T1000 (cell line): ENCODE measurements at regions not wholly inside any gene's neighbourhood (a gene's known extent, or its start where the extent isn't known, plus 50 kb on each side); places are given as distances from the start of the nearest gene placed in this dataset.

Source experiments
- DNase-seq: peaks from one replicate; lab custom pipeline; 2025; ENCODE audit warnings: mixed read lengths; lab: John Stamatoyannopoulos, UW

GRCh38 chr3:67876261-67876660, 221.8 kb upstream of the SUCLG2 start:
- DNase-seq, result no peak

DNA sequence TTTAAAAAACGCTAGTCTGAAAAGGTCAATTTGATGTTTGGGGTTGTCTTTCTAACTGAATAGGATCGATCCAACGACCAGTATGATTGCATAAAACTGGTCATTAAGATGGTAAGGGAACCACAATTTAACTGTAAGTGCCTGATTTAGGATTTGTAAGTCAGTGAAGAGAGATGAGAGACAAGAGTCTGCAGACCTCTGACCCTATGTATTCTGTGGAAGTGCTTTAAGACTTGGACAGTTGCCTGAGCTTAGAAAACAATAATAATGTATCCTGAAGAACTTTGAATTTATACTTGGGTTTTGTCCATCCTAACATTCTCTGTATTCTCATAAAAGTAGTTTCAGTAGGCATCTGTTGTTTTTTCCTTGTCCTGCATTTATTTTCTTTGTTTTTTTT, 221.4 kb upstream of the SUCLG2 start:
- DNase-seq, result no peak

DNA sequence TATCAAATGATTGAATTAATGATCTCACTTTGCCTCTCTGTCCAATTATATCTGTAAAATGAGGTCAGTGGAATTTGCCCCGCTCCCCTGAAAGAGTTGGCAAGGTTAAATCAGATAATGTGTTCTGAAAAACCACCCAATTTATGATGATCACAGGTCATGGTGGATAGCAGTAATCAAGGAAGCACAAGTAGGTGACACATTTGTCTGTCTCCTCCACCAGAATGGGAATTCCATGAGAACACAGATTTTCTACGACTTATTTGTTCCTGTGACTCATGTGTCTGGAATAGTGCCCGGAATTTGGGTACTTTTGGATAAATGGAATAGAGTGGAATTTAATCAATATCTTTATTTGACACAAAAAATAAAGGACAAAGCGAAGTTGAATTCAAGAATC, 220.9 kb upstream of the SUCLG2 start:
- DNase-seq, result no peak

DNA sequence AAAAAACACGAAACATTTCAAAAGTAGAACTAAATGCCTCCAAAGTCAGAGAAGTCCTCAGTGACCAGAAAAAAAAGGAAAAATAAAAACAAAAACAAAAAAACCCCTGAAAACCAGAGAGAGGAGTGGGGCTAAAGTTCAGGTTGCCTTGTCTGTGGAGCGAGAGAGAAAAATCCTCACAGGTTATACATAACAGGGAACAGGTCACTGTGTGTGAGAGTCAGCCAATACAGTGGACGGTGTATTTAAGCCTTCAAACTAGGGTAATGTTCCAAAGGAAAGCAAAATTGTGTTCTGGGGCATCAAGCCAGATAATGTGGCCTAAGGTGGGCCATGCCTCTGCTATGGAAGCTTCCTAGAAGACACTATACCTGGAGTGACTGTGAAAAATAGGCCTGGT, 216.1 kb upstream of the SUCLG2 start:
- DNase-seq, result no peak

DNA sequence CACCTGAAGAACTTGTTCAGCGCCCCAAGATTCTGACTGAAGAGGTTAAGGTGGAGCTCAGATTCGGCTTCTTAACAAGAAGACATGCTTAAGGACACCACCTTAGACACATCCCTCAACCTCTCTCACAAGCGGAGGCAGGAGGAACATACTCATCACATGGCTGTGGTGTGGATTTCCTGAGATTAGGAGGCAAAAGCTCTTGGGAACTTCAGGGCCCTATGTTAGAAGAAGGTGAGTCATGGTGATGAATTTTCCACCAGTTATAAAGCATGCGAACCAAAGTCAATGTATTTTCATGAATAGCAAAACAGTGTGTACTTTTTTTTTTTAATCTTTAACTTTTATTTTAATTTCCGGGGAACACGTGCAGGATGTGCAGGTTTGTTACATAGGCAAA, 212.2 kb upstream of the SUCLG2 start:
- no peak for DNase-seq

GRCh38 chr3:67864587-67865183, 210.3 kb upstream of the SUCLG2 start:
- DNase-seq, result no peak

GRCh38 chr3:67863869-67864268, 209.5 kb upstream of the SUCLG2 start:
- no peak for DNase-seq

DNA sequence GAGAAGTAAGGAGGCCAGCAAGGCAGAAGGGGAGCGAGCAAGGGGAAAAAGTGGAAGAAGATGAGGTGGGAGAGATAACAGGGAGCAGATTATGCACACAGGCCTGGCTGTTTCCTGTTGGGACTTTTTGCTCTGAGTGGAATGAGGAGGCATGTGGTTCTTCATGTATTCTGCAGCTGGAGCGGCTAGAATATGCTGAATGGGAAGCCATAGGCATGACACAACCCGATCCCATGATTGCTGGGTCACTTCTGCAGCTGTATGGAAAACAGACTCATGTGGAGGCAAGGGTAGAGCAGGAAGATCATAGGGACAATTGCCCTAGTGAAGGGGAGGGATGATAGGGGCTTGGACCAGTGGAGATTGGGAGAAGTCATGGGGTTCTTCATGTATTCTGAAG, 206.0 kb upstream of the SUCLG2 start:
- no peak for DNase-seq

DNA sequence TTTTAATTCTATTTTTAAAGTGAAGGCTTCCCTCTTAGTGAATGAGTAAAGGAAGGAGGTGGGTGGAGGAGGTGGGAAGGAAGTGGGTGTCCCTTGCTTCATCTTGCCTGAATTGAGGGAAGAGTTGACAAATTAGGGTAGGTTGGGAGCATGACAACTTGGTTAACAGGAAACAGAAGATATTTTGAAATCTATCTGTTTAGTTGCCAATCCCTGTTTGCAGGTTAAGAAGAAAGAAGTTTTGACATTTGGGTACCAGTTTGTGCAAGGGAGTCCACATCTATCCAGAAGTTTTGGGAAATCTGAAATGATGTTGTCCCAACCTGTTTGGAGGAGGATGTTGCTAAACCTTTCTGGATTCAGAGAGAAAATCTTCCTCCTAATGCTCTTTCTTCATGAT, 204.1 kb upstream of the SUCLG2 start:
- no peak for DNase-seq

GRCh38 chr3:67856718-67857117, 202.3 kb upstream of the SUCLG2 start:
- DNase-seq, result no peak

GRCh38 chr3:67854663-67855062, 200.3 kb upstream of the SUCLG2 start:
- no peak for DNase-seq

GRCh38 chr3:67853520-67853919, 199.1 kb upstream of the SUCLG2 start:
- DNase-seq, result no peak

GRCh38 chr3:67848299-67848698, 193.9 kb upstream of the SUCLG2 start:
- DNase-seq, result no peak

GRCh38 chr3:67846166-67846565, 191.8 kb upstream of the SUCLG2 start:
- DNase-seq, result no peak

DNA sequence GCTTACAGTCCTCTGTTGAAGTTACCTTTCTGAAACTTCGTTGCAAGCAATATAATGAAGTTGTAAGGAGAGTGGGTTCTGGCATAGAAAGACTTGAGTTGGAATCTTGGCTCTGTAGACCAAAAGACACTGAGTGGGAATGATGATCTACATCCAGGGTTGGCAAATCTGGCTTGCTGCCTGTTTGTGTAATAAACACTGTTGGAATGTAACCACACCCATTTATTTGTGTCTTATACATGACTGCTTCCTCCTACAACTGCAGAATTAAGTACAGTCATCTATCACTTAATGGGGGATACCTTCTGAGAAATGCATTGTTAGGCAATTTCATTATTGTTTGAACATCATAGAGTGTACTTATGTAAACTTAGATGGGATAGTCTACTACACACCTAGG, 178.4 kb upstream of the SUCLG2 start:
- DNase-seq, result no peak

GRCh38 chr3:67831262-67831661, 176.8 kb upstream of the SUCLG2 start:
- no peak for DNase-seq

DNA sequence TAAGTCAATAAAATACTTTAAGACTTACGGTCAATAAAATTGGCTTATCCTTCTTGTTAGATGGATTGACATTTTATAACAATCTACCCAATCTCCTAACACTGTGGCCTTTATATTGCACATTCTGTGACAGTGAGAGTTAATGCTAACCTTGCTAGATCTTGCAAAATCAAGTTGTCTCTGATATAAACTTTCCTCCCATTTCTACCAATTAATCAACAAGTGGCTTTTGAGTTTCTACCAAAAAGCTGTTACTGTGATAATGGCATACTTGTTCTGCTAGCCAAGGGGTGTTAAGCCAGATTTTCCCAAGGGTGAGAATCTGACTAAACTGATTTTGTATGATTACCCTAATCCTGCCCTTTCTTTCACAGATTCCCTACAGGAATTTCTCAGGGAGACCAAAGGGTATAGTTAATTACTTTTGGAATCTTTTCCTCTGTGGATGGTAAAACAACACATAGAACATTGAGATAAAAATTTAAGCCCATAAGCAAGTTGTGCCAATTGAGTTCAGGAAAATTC, 174.1 kb upstream of the SUCLG2 start:
- no peak for DNase-seq

- DNase-seq, result no peak
Measured at GRCh38 chr3:67821135-67821534, 166.7 kb upstream of the SUCLG2 start.

- no peak for DNase-seq
Measured at GRCh38 chr3:67819447-67819846, 165.0 kb upstream of the SUCLG2 start.

DNA sequence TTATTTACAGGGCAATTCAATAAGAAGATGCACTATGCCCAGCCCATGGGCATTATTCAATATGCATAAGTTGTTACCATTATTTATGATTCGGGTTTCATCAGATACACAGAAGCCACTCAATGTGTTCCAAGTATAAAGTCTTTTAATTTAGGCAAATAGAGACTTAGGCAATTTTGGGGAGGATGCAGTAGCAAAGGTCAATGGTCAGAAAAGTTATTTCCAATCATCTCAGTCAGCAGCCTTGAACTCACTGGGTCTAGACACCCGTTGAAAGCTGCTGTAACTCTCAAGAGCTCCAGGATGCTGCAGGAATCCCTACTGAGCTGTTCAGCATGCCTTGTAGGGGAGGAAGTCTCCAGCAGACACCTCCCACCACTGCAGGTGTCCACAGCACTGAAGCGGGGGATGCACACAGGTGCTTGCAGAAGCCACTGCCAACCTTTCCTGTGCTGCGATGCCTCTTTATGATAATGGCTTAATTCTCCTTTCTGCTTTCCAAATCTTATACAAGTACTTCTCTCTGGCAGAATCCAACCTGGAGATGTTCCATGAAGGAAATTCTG, 155.0 kb upstream of the SUCLG2 start:
- no peak for DNase-seq

GRCh38 chr3:67808906-67809305, 154.5 kb upstream of the SUCLG2 start:
- no peak for DNase-seq

DNA sequence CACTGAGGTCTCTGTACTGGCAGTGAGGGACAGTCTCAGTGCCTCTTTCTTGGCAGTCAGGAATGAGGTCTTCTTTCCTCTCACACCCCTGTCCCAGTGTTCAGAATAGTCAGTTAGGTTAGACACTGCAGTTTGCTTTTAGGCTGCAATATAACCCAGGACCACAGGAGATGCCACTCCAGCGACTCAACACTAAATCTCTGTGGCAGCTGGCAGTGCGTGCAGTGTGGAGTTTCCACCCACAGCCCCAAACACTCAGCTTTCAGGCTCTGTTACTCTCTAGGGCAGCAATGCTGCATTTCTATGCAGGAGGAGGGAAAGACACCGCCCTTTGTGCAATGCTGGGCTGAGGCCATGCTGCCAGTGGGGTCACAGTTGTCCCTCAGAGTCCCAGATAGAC, 150.2 kb upstream of the SUCLG2 start:
- DNase-seq, result no peak

DNA sequence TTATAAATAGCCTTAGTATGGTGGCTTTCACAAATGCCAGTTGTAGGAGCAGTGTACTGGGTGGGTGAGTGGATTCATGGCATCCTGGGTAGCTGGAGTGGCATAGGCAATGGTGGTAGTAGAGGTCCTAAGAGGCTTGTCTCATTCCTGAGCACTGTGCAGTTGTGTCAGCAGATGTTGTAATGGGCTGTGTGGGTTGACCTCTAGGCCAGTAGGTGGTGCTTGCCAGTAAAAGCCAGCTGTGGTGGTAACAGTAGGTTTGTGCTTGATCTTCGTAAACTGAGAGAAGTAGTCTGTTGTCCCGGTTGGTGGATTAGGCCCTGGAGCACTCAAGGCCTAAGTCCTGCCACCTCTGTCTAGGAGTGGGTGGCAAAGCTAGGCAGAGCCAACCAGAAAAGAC, 149.7 kb upstream of the SUCLG2 start:
- no peak for DNase-seq

DNA sequence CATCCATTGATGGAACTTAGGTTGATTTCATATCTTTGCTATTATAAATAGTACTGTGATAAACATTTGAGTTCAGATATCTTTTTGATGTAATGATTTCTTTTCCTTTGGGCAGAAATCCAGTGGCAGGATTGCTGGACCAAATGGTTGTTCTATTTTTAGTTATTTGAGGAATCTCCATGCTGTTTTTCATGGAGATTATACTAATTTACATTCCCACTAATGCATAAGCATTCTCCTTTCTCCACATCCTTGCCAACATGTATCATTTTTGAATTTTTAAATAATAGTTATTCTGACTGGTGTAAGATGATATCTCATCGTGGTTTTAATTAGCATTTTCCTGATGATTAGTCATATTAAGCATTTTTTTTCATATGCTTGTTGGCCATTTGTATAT, 144.0 kb upstream of the SUCLG2 start:
- no peak for DNase-seq
